ENCODE measurements at regions not wholly inside any gene's neighbourhood (a gene's known extent, or its start where the extent isn't known, plus 50 kb on each side); places are given as distances from the start of the nearest gene placed in this dataset.
A peak's percentile ranks its signal among the peaks of the same experiment; 100 is the strongest.

DNA sequence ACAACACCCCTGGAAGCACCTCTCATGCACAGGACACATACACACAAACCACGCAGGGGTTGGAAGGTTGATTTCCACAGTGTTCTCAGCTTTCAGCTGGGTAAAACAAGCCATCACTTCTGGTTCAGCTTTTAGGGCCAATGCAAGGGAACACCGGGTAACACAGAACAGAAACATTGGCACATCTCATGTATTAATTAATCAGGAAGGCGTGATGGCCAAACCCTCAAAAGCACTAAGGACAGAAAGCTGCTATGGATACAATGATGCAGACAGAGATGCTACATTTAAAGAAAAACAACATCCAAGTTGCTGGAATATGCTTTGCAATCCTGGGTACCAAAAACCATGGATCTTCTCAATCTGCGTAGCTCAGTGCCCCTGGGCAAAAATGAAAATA lies 104.3 kb upstream of the BEND6 start:
- H3K4me1 ChIP-seq (ENCODE audit: control insufficient read depth, insufficient read depth, low read length), result peaks cover 47% of the 10 kb centered on the region
- H3K36me3 ChIP-seq (ENCODE audit: control insufficient read depth, insufficient read depth, low read length), result no peaks in the 10 kb centered on the region
- H3K9ac ChIP-seq (ENCODE audit: low read length), result peak overlapping the region; percentile 62
- no peaks in the 10 kb centered on the region for H3K27me3 ChIP-seq (ENCODE audit: control insufficient read depth, insufficient read depth, low read length)
- H3K4me3 ChIP-seq (ENCODE audit: low read depth, low read length), result peak overlapping the region; percentile 64
- peak overlapping the region; percentile 12; the same call in 1 of the 2 replicates for H3K27ac ChIP-seq (ENCODE audit: low read depth, low read length)
- H3K9me3 ChIP-seq (ENCODE audit: control insufficient read depth, insufficient read depth, low read depth, low read length), result no peaks in the 10 kb centered on the region

DNA sequence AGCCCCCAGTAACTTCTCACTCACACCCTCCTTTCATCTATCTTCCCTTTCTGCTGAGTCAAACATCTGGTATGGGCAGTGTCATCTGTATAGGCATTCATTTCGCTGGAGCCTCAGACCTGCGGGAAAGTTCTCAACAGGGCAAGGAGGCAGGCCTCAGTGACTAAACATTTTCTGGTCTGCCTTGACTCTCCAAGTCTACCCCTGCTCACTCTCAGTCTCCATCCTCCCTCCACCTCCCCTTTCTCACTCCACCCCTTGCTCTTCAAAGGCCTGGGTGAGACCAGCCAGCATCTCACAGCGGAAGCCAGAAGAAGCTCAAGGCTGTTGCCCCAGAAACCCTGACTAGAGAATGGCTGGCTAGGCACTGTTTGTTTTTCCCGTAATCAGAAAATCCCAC lies 105.0 kb upstream of the BEND6 start:
- H3K9ac ChIP-seq (ENCODE audit: low read length), result no peak overlapping the region
- peaks cover 49% of the 10 kb centered on the region for H3K4me1 ChIP-seq (ENCODE audit: control insufficient read depth, insufficient read depth, low read length)
- H3K4me3 ChIP-seq (ENCODE audit: low read depth, low read length), result peak overlapping the region; percentile 64
- H3K27me3 ChIP-seq (ENCODE audit: control insufficient read depth, insufficient read depth, low read length), result no peaks in the 10 kb centered on the region
- no peaks in the 10 kb centered on the region for H3K9me3 ChIP-seq (ENCODE audit: control insufficient read depth, insufficient read depth, low read depth, low read length)
- no peaks in the 10 kb centered on the region for H3K36me3 ChIP-seq (ENCODE audit: control insufficient read depth, insufficient read depth, low read length)
- no peak overlapping the region for H3K27ac ChIP-seq (ENCODE audit: low read depth, low read length)

DNA sequence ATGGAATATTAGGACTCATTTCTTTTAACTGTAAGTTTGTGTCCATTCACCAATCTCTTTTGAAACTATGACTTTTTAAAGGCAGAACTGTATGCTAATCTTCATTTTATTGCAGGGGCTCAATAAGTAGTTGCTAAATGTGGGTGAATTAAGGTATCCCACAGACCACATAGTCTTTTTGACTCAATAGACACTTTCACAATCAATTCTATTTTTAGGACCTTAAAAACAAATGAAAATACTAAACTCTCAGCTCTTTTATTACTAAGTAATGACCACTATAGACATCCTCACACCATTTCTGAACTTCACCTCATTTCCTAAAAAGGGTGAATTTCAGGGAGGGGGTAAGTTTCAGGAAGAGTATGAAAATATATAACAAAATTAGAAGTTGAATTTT lies 106.8 kb upstream of the BEND6 start:
- H3K27me3 ChIP-seq (ENCODE audit: control insufficient read depth, insufficient read depth, low read length), result no peaks in the 10 kb centered on the region
- H3K36me3 ChIP-seq (ENCODE audit: control insufficient read depth, insufficient read depth, low read length), result no peaks in the 10 kb centered on the region
- H3K9ac ChIP-seq (ENCODE audit: low read length), result no peak overlapping the region
- no peak overlapping the region for H3K4me3 ChIP-seq (ENCODE audit: low read depth, low read length)
- peaks cover 35% of the 10 kb centered on the region for H3K4me1 ChIP-seq (ENCODE audit: control insufficient read depth, insufficient read depth, low read length)
- H3K27ac ChIP-seq (ENCODE audit: low read depth, low read length), result no peak overlapping the region
- H3K9me3 ChIP-seq (ENCODE audit: control insufficient read depth, insufficient read depth, low read depth, low read length), result no peaks in the 10 kb centered on the region

DNA sequence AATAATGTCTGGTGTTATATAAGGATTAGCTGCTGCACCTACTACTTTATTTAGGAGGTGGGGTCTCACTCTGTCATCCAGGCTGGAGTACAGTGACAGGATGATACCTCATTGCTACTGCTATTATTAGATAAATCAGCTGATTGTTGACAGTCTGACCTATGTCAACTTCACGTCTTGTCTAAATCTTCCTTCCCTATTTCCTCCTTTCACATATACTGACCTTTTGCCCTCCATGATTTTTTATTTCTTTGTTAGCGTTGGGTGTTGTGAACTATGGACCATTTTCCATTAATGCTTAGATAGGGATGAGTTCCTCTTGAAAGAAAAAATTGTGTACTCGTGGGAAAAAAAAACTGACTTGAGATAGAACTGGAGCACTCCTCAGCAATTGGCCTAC lies 109.9 kb upstream of the BEND6 start:
- H3K27ac ChIP-seq (ENCODE audit: low read depth, low read length), result no peak overlapping the region
- no peaks in the 10 kb centered on the region for H3K36me3 ChIP-seq (ENCODE audit: control insufficient read depth, insufficient read depth, low read length)
- no peaks in the 10 kb centered on the region for H3K9me3 ChIP-seq (ENCODE audit: control insufficient read depth, insufficient read depth, low read depth, low read length)
- no peak overlapping the region for H3K9ac ChIP-seq (ENCODE audit: low read length)
- no peaks in the 10 kb centered on the region for H3K27me3 ChIP-seq (ENCODE audit: control insufficient read depth, insufficient read depth, low read length)
- no peak overlapping the region for H3K4me3 ChIP-seq (ENCODE audit: low read depth, low read length)
- peaks cover 34% of the 10 kb centered on the region for H3K4me1 ChIP-seq (ENCODE audit: control insufficient read depth, insufficient read depth, low read length)

DNA sequence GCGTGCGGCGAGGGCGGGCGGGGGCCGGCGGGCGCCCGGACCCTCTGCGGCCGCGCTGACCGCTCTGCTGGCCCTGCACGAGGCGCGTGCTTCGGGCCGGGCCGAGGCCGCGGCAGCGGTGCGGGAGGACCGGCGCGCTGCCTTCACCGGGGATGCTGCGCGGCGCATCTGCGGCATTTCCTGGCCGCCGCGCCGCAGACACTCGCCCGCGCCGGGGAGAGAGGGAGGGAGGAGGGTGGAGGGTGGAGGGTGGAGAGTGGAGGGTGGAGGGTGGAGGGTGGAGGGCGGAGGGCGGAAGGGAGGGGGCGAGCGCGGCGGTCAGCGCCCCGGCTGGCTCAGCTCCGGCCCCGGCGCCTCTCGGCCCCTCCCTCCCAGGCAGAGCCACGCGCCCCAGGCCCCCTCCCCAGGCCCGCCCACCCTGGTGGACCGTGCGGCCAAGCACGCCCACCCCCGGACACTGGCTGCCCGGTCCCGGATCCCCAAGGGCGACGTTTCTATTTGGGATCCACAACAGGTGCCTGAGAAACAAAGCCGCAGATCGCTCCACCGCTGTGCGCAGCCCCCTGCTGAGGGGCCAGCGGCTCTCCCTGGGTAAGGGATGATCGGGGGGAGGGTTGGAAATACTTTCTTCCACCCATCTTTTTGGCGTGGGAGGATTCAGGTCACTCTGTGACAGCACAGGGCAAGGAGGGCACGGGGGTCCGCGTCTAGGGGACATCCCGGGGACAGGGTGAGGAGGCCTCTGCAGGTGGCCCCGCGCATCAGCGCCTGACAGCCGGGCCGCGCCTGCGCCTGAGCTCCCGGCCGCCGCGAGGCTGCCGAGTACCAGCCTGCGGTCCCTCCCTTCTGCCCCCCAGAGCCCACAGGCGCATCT lies 111.2 kb upstream of the BEND6 start:
- Histone ChIP-seq H3K36me3 (ENCODE audit: control insufficient read depth, insufficient read depth, low read length) (no peaks in the 10 kb centered on the region), H3K4me1 (ENCODE audit: control insufficient read depth, insufficient read depth, low read length) (peaks cover 40% of the 10 kb centered on the region), H3K4me3 (ENCODE audit: low read depth, low read length) (peak overlapping the region; percentile 92), H3K9ac (ENCODE audit: low read length) (peak overlapping the region; percentile 84), H3K27me3 (ENCODE audit: control insufficient read depth, insufficient read depth, low read length) (no peaks in the 10 kb centered on the region), H3K27ac (ENCODE audit: low read depth, low read length) (peak overlapping the region; percentile 45; the same call in 1 of the 2 replicates), H3K9me3 (ENCODE audit: control insufficient read depth, insufficient read depth, low read depth, low read length) (no peaks in the 10 kb centered on the region)

DNA sequence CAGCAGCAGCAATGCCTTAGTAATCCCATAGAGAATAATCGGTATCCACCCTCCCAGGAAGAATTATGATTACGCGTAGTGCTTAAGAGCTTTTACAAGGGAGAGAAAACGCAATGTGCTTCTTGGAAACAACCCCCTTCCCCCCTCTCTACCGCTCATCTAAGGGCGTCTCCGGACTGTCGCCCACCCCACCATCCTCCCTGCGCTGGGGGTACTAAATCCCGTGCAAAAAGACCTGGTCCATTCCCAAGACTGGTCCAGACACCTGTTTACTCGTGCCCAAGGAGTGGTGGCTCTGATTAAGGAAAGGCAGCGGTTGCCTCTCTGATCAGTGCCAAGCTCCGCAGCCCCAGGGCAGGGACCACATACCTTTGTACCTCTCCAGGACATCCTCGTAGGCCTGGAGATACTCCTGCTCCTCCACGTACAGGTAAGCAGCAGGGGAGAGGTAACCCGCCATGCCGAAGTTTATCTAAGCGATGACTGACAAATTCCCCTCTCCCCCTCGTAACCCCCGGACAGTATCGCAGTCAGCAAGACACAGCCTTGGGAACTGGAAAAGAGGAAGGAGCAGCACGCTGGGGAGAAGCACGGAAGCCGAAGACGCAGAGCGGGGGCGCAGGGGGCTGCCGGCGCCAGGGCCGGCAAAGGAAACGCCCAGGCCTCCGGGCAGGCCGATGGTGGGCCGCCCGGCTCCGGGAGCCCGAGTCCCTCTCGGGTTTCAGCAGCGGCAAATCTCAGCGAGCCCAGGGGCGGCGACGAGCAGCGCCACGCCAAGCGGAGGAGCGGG lies 112.0 kb upstream of the BEND6 start:
- H3K4me3 ChIP-seq (ENCODE audit: low read depth, low read length), result peak overlapping the region; percentile 92
- H3K9me3 ChIP-seq (ENCODE audit: control insufficient read depth, insufficient read depth, low read depth, low read length), result no peaks in the 10 kb centered on the region
- H3K9ac ChIP-seq (ENCODE audit: low read length), result peak overlapping the region; percentile 84
- H3K27ac ChIP-seq (ENCODE audit: low read depth, low read length), result peak overlapping the region; percentile 45; the same call in 1 of the 2 replicates
- no peaks in the 10 kb centered on the region for H3K36me3 ChIP-seq (ENCODE audit: control insufficient read depth, insufficient read depth, low read length)
- H3K4me1 ChIP-seq (ENCODE audit: control insufficient read depth, insufficient read depth, low read length), result peaks cover 41% of the 10 kb centered on the region
- H3K27me3 ChIP-seq (ENCODE audit: control insufficient read depth, insufficient read depth, low read length), result no peaks in the 10 kb centered on the region

DNA sequence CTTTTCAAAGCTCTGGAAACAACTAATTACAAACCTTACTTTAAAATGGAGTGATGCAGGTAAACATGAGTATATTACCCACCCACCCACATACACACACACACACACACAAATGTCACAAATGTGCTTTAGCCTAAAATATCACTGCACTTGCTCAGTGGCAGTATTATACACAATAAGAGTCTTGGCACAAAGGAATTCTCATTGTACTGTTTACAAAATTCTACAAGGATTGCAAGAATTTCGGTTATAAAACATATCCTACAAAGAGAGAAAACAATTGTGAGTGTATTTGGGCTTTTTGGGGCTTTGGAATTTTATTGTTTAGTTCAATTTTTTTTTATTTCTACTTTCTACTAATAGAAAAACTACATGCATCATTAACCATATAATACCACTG lies 113.2 kb upstream of the BEND6 start:
- Histone ChIP-seq H3K36me3 (ENCODE audit: control insufficient read depth, insufficient read depth, low read length) (no peaks in the 10 kb centered on the region), H3K27me3 (ENCODE audit: control insufficient read depth, insufficient read depth, low read length) (no peaks in the 10 kb centered on the region), H3K9ac (ENCODE audit: low read length) (no peak overlapping the region), H3K9me3 (ENCODE audit: control insufficient read depth, insufficient read depth, low read depth, low read length) (no peaks in the 10 kb centered on the region), H3K4me1 (ENCODE audit: control insufficient read depth, insufficient read depth, low read length) (peaks cover 44% of the 10 kb centered on the region), H3K27ac (ENCODE audit: low read depth, low read length) (no peak overlapping the region), H3K4me3 (ENCODE audit: low read depth, low read length) (peak overlapping the region; percentile 92)

DNA sequence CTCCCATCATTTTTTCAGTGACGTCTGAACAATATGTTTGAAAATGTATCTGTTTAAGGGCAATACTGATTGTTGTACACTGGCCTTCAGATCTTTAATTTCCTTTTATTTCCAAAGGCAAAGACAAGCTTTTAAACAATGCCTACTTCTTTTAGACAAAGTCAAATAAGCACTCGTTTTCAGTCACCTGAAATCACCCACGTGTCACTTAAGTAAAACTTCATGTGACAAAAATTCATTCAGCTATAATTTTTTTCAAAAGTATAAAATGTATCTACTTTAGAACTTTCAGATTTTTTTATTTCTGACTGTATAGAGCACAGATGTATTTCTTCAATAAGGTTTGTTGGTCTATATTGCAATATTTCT lies 113.5 kb upstream of the BEND6 start:
- Histone ChIP-seq H3K27me3 (ENCODE audit: control insufficient read depth, insufficient read depth, low read length) (no peaks in the 10 kb centered on the region), H3K9me3 (ENCODE audit: control insufficient read depth, insufficient read depth, low read depth, low read length) (no peaks in the 10 kb centered on the region), H3K36me3 (ENCODE audit: control insufficient read depth, insufficient read depth, low read length) (no peaks in the 10 kb centered on the region), H3K4me3 (ENCODE audit: low read depth, low read length) (peak overlapping the region; percentile 92), H3K27ac (ENCODE audit: low read depth, low read length) (no peak overlapping the region), H3K9ac (ENCODE audit: low read length) (no peak overlapping the region), H3K4me1 (ENCODE audit: control insufficient read depth, insufficient read depth, low read length) (peaks cover 44% of the 10 kb centered on the region)

DNA sequence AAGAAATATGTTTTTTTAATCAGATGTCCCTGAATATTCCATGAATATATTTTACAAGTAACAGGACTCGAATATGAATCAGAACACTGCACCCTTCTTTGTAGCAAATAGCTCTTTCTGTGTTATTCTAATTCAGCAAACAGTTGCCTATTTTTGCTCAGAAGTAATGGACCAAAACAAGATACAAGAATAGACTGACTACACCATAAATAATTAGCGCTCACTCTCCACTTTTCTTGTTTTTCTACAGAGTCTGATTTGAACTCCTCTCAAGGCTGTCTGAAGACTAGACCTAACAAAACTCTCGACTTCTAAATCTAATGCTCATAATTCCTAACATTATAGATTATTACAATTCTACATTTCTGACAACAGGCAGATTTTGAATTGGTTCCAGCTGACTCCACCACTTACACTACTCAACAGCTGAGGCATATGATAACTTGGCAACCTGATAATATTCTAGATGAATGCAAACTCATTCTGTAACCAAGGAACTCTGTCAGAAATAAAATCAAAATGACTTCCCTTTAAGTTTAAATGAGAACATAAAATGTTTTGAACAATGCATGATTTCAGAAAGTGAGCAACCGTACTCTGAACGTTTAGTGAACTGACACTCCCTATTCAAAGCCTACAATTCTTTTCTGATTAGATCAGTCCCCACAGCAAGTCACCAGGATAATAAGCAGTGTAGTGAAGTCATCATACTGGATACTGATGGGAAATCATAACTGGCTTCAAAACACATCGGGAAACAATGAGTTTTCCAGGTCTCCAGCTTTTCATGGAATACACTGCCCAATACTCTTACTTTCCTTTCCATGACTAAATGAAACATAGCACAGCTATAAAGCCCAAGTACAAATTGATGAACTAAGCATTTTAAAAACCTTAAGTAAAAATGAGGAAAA lies 114.2 kb upstream of the BEND6 start:
- Histone ChIP-seq H3K4me3 (ENCODE audit: low read depth, low read length) (peak overlapping the region; percentile 92), H3K27ac (ENCODE audit: low read depth, low read length) (no peak overlapping the region), H3K9me3 (ENCODE audit: control insufficient read depth, insufficient read depth, low read depth, low read length) (no peaks in the 10 kb centered on the region), H3K36me3 (ENCODE audit: control insufficient read depth, insufficient read depth, low read length) (no peaks in the 10 kb centered on the region), H3K27me3 (ENCODE audit: control insufficient read depth, insufficient read depth, low read length) (no peaks in the 10 kb centered on the region), H3K9ac (ENCODE audit: low read length) (no peak overlapping the region), H3K4me1 (ENCODE audit: control insufficient read depth, insufficient read depth, low read length) (peaks cover 44% of the 10 kb centered on the region)

DNA sequence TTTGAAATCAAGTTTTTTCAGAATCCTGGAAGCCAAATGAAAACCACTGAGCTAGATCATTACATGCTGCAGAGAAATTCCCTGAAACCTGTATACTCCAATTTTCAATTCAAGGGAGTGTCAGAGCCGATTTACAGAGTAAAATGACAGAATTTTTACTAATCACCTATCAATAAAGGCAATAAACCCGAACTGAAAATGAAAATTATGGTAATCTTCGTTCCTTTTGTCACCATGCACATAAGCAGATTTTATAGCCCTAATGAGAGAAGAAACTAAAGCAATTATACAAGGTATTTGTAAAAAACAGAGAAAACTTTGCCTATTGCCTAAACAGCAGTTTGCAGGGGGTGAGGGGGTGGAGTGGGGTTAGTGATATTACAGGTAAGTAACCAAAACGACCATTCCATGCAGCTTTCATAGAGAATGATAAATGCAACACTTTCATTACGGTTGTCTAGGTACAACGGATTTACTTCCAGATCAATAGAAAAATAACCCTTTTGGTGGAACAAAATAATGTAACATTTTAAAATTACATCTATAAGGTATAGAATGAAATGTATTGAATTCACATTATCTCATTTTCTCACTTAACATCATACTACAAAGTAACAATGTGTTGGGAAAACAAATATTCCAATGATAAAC lies 115.2 kb upstream of the BEND6 start:
- Histone ChIP-seq H3K4me3 (ENCODE audit: low read depth, low read length) (no peak overlapping the region), H3K4me1 (ENCODE audit: control insufficient read depth, insufficient read depth, low read length) (peaks cover 41% of the 10 kb centered on the region), H3K9ac (ENCODE audit: low read length) (no peak overlapping the region), H3K27me3 (ENCODE audit: control insufficient read depth, insufficient read depth, low read length) (no peaks in the 10 kb centered on the region), H3K36me3 (ENCODE audit: control insufficient read depth, insufficient read depth, low read length) (no peaks in the 10 kb centered on the region), H3K9me3 (ENCODE audit: control insufficient read depth, insufficient read depth, low read depth, low read length) (no peaks in the 10 kb centered on the region), H3K27ac (ENCODE audit: low read depth, low read length) (no peak overlapping the region)
